ENCODE measurements at regions not wholly inside any gene's neighbourhood (a gene's known extent, or its start where the extent isn't known, plus 50 kb on each side); places are given as distances from the start of the nearest gene placed in this dataset.

GRCh38 chr12:27148791-27149190, 66.4 kb upstream of the C12orf71 start:
- TF ChIP-seq, protein P1, sequence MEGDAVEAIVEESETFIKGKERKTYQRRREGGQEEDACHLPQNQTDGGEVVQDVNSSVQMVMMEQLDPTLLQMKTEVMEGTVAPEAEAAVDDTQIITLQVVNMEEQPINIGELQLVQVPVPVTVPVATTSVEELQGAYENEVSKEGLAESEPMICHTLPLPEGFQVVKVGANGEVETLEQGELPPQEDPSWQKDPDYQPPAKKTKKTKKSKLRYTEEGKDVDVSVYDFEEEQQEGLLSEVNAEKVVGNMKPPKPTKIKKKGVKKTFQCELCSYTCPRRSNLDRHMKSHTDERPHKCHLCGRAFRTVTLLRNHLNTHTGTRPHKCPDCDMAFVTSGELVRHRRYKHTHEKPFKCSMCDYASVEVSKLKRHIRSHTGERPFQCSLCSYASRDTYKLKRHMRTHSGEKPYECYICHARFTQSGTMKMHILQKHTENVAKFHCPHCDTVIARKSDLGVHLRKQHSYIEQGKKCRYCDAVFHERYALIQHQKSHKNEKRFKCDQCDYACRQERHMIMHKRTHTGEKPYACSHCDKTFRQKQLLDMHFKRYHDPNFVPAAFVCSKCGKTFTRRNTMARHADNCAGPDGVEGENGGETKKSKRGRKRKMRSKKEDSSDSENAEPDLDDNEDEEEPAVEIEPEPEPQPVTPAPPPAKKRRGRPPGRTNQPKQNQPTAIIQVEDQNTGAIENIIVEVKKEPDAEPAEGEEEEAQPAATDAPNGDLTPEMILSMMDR (IDR thresholded peaks at IDR 0.05 in 2 of 3, conservative IDR thresholded peaks at IDR 0.05 in 1 of 3; ENCODE audit: control insufficient read depth in 2 of 3, extremely low read depth in 1 of 3, insufficient read depth in 1 of 3, low read depth in 3 of 3, low read length in 3 of 3): no peak
- no peak for TF ChIP-seq ATF2 (IDR thresholded peaks at IDR 0.05; ENCODE audit: low read length)
- TF ChIP-seq EP300 (IDR thresholded peaks at IDR 0.05; ENCODE audit: borderline replicate concordance in 1 of 2, control insufficient read depth in 1 of 2, low read depth in 2 of 2, low read length in 2 of 2): no peak
- TF ChIP-seq FOXM1 (IDR thresholded peaks at IDR 0.05; ENCODE audit: low read depth, low read length): no peak
- TF ChIP-seq BCL3 (IDR thresholded peaks at IDR 0.05; ENCODE audit: borderline replicate concordance, insufficient read depth, low read depth, low read length, poor library complexity, severe bottlenecking): no peak
- TF ChIP-seq POLR2AphosphoS5 (IDR thresholded peaks at IDR 0.05; ENCODE audit: low read length): no peak
- no peak for TF ChIP-seq SUZ12 (IDR thresholded peaks at IDR 0.05; ENCODE audit: unreplicated experiment)
- no peak for TF ChIP-seq ZNF384 (IDR thresholded peaks at IDR 0.05; ENCODE audit: borderline replicate concordance, low read depth, low read length)
- no peak for TF ChIP-seq FOXK2 (IDR thresholded peaks at IDR 0.05)

Measured in GM12878 (cell line).